Fibroblast of the aortic adventitia (primary cell): ENCODE measurements at regions not wholly inside any gene's neighbourhood (a gene's known extent, or its start where the extent isn't known, plus 50 kb on each side); places are given as distances from the start of the nearest gene placed in this dataset.

Experiments used
- DNase-seq: peaks from one replicate; pipeline ENCODE4 v3.0.0-alpha.2; 2010; ENCODE audit warnings: low read depth
- H3K4me3 ChIP-seq: 2 replicates; pipeline ENCODE4 v1.5.1; 2011; ENCODE audit warnings: low read depth, mild to moderate bottlenecking, control low read depth, low read length, moderate library complexity
- CTCF ChIP-seq: IDR thresholded peaks from 2 replicates; pipeline ENCODE4 v1.5.1; 2011; ENCODE audit warnings: mild to moderate bottlenecking, low read length, control low read depth, inconsistent platforms; ENCODE audit not compliant: insufficient read depth

GRCh38 chr12:61044766-61045165, 1215.4 kb upstream of the USP15 start:
- DNase-seq: no peak
- TF ChIP-seq CTCF: no peak
- no peak overlapping the region for H3K4me3 ChIP-seq

GRCh38 chr12:61070640-61071414, 1189.4 kb upstream of the USP15 start:
- no peak overlapping the region for H3K4me3 ChIP-seq
- no peak for TF ChIP-seq CTCF
- no peak for DNase-seq

GRCh38 chr12:61072717-61073116, 1187.5 kb upstream of the USP15 start:
- no peak overlapping the region for H3K4me3 ChIP-seq
- DNase-seq: no peak
- TF ChIP-seq CTCF: no peak

- no peak for DNase-seq
- no peak for TF ChIP-seq CTCF
These were observed 1165.1 kb upstream of the USP15 start for GRCh38 chr12:61095111-61095510.

GRCh38 chr12:61098031-61098580, 1162.1 kb upstream of the USP15 start:
- no peak for TF ChIP-seq CTCF
- DNase-seq: no peak
- H3K4me3 ChIP-seq: no peak overlapping the region

More at GRCh38 chr12:61095111-61095510, 1165.1 kb upstream of the USP15 start:
- no peak overlapping the region for H3K4me3 ChIP-seq

- no peak for TF ChIP-seq CTCF
- DNase-seq: no peak
These were observed 1153.1 kb upstream of the USP15 start for GRCh38 chr12:61107118-61107517.

GRCh38 chr12:61111218-61111617, 1149.0 kb upstream of the USP15 start:
- TF ChIP-seq CTCF: no peak
- H3K4me3 ChIP-seq: no peak overlapping the region
- no peak for DNase-seq

More at GRCh38 chr12:61107118-61107517, 1153.1 kb upstream of the USP15 start:
- no peak overlapping the region for H3K4me3 ChIP-seq
